PFSK-1 (cell line): ENCODE measurements at regions not wholly inside any gene's neighbourhood (a gene's known extent, or its start where the extent isn't known, plus 50 kb on each side); places are given as distances from the start of the nearest gene placed in this dataset.

Source experiments
- REST ChIP-seq, 2 experiments: IDR thresholded peaks; 2 replicates each; pipeline versions ENCODE4 v1.6.1 to v1.8.0; 2011 to 2012; ENCODE audit warnings: low read depth in 2 of 2, low read length in 2 of 2, control low read depth in 1 of 2, inconsistent platforms in 1 of 2, mild to moderate bottlenecking in 1 of 2, moderate library complexity in 1 of 2; ENCODE audit not compliant: insufficient read depth in 1 of 2
- TAF1 ChIP-seq: IDR thresholded peaks from 2 replicates; pipeline ENCODE4 v1.6.1; 2012; ENCODE audit warnings: low read length, control low read depth, borderline replicate concordance; ENCODE audit not compliant: insufficient read depth

- TF ChIP-seq TAF1 (no peak), REST (IDR thresholded peaks at IDR 0.05; ENCODE audit: insufficient read depth in 1 of 2, low read depth in 2 of 2, low read length in 2 of 2) (no peak)
These were observed 62.1 kb upstream of the HSPA9 start for GRCh38 chr5:138637256-138637655.
